Heart right ventricle (tissue), 16 donors: ENCODE measurements at regions not wholly inside any gene's neighbourhood (a gene's known extent, or its start where the extent isn't known, plus 50 kb on each side); places are given as distances from the start of the nearest gene placed in this dataset.
"Not testable (repeated sequence)": the region's sequence is repeated elsewhere in the genome, so short reads cannot be mapped to it uniquely, and the experiment has no call there.

ENCODE experiments used
- ATAC-seq, 8 donors: fragments of 200-7000 bp; cut with Tn5 transposase; one replicate each; pipeline ENCODE4 v1.9.1; 2020; ENCODE audit warnings: mild to moderate bottlenecking in 8 of 8, moderate library complexity in 8 of 8, moderate number of reproducible peaks in 1 of 8
- DNase-seq, 2 donors: peaks; one replicate each; pipeline ENCODE4 v3.0.0-alpha.2; 2020
- H3K27ac ChIP-seq, 10 donors: fragments of 200-600 bp; sonication (generic) in 2 of 10; one replicate each; pipeline versions ENCODE4 v1.5.0 to v1.8.0; 2020 to 2022; ENCODE audit warnings: mild to moderate bottlenecking in 3 of 10
- H3K27me3 ChIP-seq, 7 donors: fragments of 200-600 bp; one replicate each; pipeline ENCODE4 v1.8.0; 2021 to 2022; ENCODE audit warnings: mild to moderate bottlenecking in 2 of 7
- H3K36me3 ChIP-seq, 9 donors: fragments of 200-600 bp; sonication (generic) in 1 of 9; one replicate each; pipeline versions ENCODE4 v1.5.0 to v1.8.0; 2020 to 2022; ENCODE audit warnings: mild to moderate bottlenecking in 2 of 9
- H3K4me1 ChIP-seq, 9 donors: fragments of 200-600 bp; sonication (generic) in 1 of 9; one replicate each; pipeline versions ENCODE4 v1.5.0 to v1.8.0; 2020 to 2022; ENCODE audit warnings: mild to moderate bottlenecking in 4 of 9
- H3K4me3 ChIP-seq, 10 donors: fragments of 200-600 bp; sonication (generic) in 2 of 10; one replicate each; pipeline versions ENCODE4 v1.5.0 to v1.8.0; 2020 to 2022; ENCODE audit warnings: mild to moderate bottlenecking in 7 of 10, moderate library complexity in 2 of 10
- H3K9me3 ChIP-seq, 11 donors: fragments of 200-600 bp in 10 of 11; sonication (generic) in 2 of 11; one replicate each; pipeline versions ENCODE4 v1.5.0 to v1.8.0; 2013 to 2022; ENCODE audit warnings: mild to moderate bottlenecking in 2 of 11, control low read depth in 1 of 11, moderate library complexity in 1 of 11
- WGBS, 2 donors: extraction: QIAGEN DNeasy Blood & Tissue Kit; methylation state at CpG; one replicate each; pipeline ENCODE4 v1.1.7; 2013; ENCODE audit warnings: inconsistent platforms in 1 of 2; 5-methylcytosine and 5-hydroxymethylcytosine counted together
- intact Hi-C, 10 donors: fragments of 100-400 bp; cut with DNase I; formaldehyde crosslinking; loops; one replicate each; pipeline versions ENCODE4 v1.11.1 to v1.14.2; 2022
- TF ChIP-seq, protein P1 (sequence below), 9 donors: fragments of 200-600 bp; sonication (generic) in 2 of 9; IDR thresholded peaks; one replicate each; pipeline versions ENCODE4 v1.5.0 to v1.8.0; 2021 to 2022; ENCODE audit warnings: antibody characterized with exemption in 9 of 9, mild to moderate bottlenecking in 5 of 9, moderate library complexity in 1 of 9
- donor health status: Arrhythmogenic right ventricular cardiomyopathy.
- donor health status: ischemic (EF 13 %, LVEDD 7.1; RV severe dilation, severe dysfunction).
- donor health status: healthy with polysubstance abuse.
- donor health status: DM: no; HTN: yes; CAD: no.
- donor health status: DM: no; HTN: no; CAD: no.
- donor health status: ischemic (EF 25% LVEDD 6.9; RV normal size, moderate dysfunction).
- donor health status: ischemic (EF 25% LVEDD 5.7; RV mildly dilated, moderate dysfunction).
- donor health status: healthy.
- donor health status: DM: yes; HTN: yes; CAD: no.
- donor health status: Ischemic cardiomyopathy.
- donor health status: ischemic (EF 35%, LVEDD 5.7; RV mildly dilated, moderate dysfunction).
- donor health status: nonischemic (EF 11% LVEDD 7.7; RV severe dilation, severe dysfunction).
- donor health status: DM: yes; HTN: yes; CAD: no.
- donor health status: PGD.
- donor health status: ischemic (EF 29% LVEDD 5.4; RV normal size, mild dysfunction).
- donor health status: nonischemic (EF 23%, LVEDD 6.1; RV moderate dilation, normal function).

DNA sequence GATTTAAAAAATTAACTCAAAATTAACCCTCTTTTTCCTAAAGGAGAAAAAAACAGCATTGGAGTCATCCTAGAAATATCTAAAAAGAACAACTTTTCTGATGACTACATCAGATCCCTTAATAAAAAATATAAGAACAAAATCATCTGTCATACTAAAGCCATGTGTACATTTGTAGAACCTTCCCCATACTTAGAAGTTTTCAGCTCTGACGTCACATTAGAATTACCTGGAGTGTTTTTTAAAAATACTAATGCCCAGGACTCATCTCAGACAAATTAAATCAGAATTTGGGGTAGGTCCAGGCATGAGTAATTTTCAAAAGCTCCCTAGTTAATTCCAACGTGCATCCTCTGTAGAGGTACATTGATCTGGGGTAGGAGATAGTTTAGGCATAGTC is 598.0 kb downstream of the DSC3 start:
- ATAC-seq (no peak), DNase-seq (no peak)
- H3K27ac ChIP-seq = no peak overlapping the region
- H3K27me3 ChIP-seq = no peaks in the 10 kb centered on the region
- 58 to 78% methylated on average over 2 of the region's 2 CpGs for WGBS, 2 donors
- peaks cover 0 to 6% (median 0%) of the 10 kb centered on the region in 11 donors for H3K9me3 ChIP-seq
- intact Hi-C loops = no loop called here
- TF ChIP-seq, protein P1, sequence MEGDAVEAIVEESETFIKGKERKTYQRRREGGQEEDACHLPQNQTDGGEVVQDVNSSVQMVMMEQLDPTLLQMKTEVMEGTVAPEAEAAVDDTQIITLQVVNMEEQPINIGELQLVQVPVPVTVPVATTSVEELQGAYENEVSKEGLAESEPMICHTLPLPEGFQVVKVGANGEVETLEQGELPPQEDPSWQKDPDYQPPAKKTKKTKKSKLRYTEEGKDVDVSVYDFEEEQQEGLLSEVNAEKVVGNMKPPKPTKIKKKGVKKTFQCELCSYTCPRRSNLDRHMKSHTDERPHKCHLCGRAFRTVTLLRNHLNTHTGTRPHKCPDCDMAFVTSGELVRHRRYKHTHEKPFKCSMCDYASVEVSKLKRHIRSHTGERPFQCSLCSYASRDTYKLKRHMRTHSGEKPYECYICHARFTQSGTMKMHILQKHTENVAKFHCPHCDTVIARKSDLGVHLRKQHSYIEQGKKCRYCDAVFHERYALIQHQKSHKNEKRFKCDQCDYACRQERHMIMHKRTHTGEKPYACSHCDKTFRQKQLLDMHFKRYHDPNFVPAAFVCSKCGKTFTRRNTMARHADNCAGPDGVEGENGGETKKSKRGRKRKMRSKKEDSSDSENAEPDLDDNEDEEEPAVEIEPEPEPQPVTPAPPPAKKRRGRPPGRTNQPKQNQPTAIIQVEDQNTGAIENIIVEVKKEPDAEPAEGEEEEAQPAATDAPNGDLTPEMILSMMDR (IDR thresholded peaks at IDR 0.05) = no peak
- H3K4me3 ChIP-seq = no peak overlapping the region
- H3K36me3 ChIP-seq = no peaks in the 10 kb centered on the region
- H3K4me1 ChIP-seq = no peaks in the 10 kb centered on the region

DNA sequence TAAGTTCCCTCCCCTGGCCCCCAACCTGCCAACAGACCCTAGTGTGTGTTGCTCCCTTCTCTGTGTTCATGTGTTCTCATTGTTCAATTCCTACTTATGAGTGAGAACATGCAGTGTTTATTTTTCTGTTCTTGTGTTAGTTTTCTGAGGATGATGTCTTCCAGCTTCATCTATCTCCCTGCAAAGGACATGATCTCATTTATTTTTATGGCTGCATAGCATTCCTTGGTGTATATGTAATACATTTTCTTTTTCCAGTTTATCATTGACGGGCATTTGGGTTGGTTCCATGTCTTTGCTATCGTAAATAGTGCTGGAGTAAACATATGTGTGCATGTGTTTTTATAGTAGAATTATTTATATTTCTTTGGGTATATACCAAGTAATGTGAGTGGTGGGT is 602.2 kb downstream of the DSC3 start:
- WGBS, 2 donors = 50 to 65% methylated on average over 2 of the region's 2 CpGs
- H3K4me1 ChIP-seq = no peaks in the 10 kb centered on the region
- no peaks in the 10 kb centered on the region for H3K27me3 ChIP-seq
- no peak overlapping the region for H3K4me3 ChIP-seq
- no peak for ATAC-seq
- no peak for DNase-seq
- H3K36me3 ChIP-seq = no peaks in the 10 kb centered on the region
- peaks cover 0 to 6% (median 0%) of the 10 kb centered on the region in 11 donors for H3K9me3 ChIP-seq
- intact Hi-C loops = no loop called here
- TF ChIP-seq, protein P1 (IDR thresholded peaks at IDR 0.05) = no peak
- no peak overlapping the region for H3K27ac ChIP-seq

DNA sequence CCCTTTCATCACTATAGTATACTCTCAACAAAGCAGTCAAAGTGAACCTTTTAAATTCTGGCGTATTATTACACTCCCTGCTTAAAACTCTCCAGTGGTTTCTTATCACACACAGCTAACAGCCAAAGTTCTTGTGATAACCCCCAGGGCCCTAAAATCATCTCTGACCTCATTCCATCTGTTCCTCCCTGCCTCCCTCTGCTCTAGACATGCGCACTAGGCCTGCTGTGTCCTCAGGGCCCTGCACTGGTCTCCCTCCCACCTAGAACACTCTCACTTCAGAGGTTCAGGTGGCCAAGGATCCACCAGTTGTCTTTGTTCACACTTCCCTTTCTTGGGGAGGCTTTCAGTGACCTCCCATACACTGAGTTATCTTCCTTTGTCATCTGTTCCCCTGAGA is 603.4 kb downstream of the DSC3 start:
- no peaks in the 10 kb centered on the region for H3K4me1 ChIP-seq
- ATAC-seq = no peak
- H3K4me3 ChIP-seq = no peak overlapping the region
- TF ChIP-seq, protein P1 (IDR thresholded peaks at IDR 0.05) = no peak
- no peaks in the 10 kb centered on the region for H3K27me3 ChIP-seq
- DNase-seq = no peak
- 67 to 79% methylated on average over 2 of the region's 2 CpGs for WGBS, 2 donors
- H3K9me3 ChIP-seq = peaks cover 0 to 6% (median 0%) of the 10 kb centered on the region in 11 donors
- intact Hi-C loops = no loop called here
- H3K27ac ChIP-seq = no peak overlapping the region
- no peaks in the 10 kb centered on the region for H3K36me3 ChIP-seq

DNA sequence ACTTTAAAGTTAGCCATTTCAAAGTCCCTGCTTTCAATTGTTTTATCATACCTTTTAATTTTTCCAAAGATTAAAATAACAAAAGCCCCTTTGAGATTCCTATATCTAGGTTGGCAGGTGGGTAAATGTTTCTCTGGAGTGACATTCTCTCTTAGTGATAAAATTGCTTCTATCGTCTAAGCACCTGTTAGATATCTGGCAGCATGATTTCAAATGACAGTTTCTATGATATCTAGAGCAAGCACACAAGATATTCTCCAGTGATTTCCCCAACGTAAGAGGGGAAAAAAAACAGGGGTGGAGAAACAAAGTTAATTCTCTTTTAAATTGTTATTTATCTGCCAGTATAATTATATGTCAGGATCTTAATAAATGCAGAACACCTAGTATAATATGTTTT is 610.2 kb downstream of the DSC3 start:
- no peak for ATAC-seq
- WGBS, 2 donors = 15 to 25% methylated on average over 2 of the region's 2 CpGs
- Histone ChIP-seq H3K36me3 (no peaks in the 10 kb centered on the region), H3K27ac (no peak overlapping the region), H3K9me3 (no peaks in the 10 kb centered on the region), H3K4me3 (no peak overlapping the region), H3K27me3 (no peaks in the 10 kb centered on the region), H3K4me1 (no peaks in the 10 kb centered on the region)
- DNase-seq = no peak
- intact Hi-C loops = no loop called here
- TF ChIP-seq, protein P1 (IDR thresholded peaks at IDR 0.05) = no peak

DNA sequence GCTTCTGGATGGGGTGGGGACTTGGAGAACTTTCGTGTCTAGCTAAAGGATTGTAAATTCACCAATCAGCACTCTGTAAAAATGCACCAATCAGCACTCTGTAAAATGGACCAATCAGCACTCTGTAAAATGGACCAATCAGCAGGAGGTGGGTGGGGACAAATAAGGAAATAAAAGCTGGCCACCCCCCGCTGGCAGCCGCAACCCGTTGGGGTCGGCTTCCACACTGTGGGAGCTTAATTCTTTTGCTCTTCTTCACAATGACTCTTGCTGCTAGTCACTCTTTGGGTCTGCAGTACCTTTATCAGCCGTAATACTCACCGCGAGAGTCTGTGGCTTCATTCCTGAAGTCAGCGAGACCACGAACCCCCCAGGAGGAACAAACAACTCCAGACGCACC is 623.1 kb downstream of the DSC3 start:
- not testable (repeated sequence) for H3K27ac ChIP-seq
- intact Hi-C loops = loop anchor here in 1 of 10 donors (10.0 kb wide), 1 partner anchor 55 kb away; no protein-coding TSS in a partner anchor
- 94 to 98% methylated on average over 11 of the region's 11 CpGs for WGBS, 2 donors

More for the DNA sequence above, 623.1 kb downstream of the DSC3 start:
- not testable (repeated sequence) for H3K36me3 ChIP-seq, H3K4me3 ChIP-seq, H3K27me3 ChIP-seq, DNase-seq, H3K9me3 ChIP-seq, H3K4me1 ChIP-seq, ATAC-seq
